HUDEP-2 (cell line): ENCODE measurements at regions not wholly inside any gene's neighbourhood (a gene's known extent, or its start where the extent isn't known, plus 50 kb on each side); places are given as distances from the start of the nearest gene placed in this dataset.
"Not testable (repeated sequence)": the region's sequence is repeated elsewhere in the genome, so short reads cannot be mapped to it uniquely, and the experiment has no call there.

Source experiments
- DNase-seq, 76 experiments: peaks; one replicate each; lab custom pipeline; 2025; ENCODE audit not compliant: unreplicated experiment in 76 of 76; lab: John Stamatoyannopoulos, UW

GRCh38 chr18:6566338-6566911 lies 151.7 kb upstream of the L3MBTL4 start:
- no peak for DNase-seq

GRCh38 chr18:6569813-6570212 lies 155.1 kb upstream of the L3MBTL4 start:
- no peak for DNase-seq

- no peak for DNase-seq
Observed at GRCh38 chr18:6570581-6571238, 156.0 kb upstream of the L3MBTL4 start.

GRCh38 chr18:6571239-6571602 lies 156.5 kb upstream of the L3MBTL4 start:
- DNase-seq, result no peak

GRCh38 chr18:6572192-6572591 lies 157.3 kb upstream of the ARHGAP28 start:
- not testable (repeated sequence) for DNase-seq

GRCh38 chr18:6574631-6575030 lies 154.9 kb upstream of the ARHGAP28 start:
- no peak for DNase-seq

- no peak for DNase-seq
Observed at GRCh38 chr18:6575908-6576307, 153.6 kb upstream of the ARHGAP28 start.

GRCh38 chr18:6576718-6577375 lies 152.7 kb upstream of the ARHGAP28 start:
- DNase-seq, result no peak

GRCh38 chr18:6578686-6579085 lies 150.8 kb upstream of the ARHGAP28 start:
- DNase-seq, result no peak

- DNase-seq, result no peak
Observed at GRCh38 chr18:6579486-6579885, 150.0 kb upstream of the ARHGAP28 start.

- DNase-seq, result no peak
Observed at GRCh38 chr18:6580401-6580800, 149.1 kb upstream of the ARHGAP28 start.

GRCh38 chr18:6589923-6590322 lies 139.6 kb upstream of the ARHGAP28 start:
- DNase-seq, result no peak

- no peak for DNase-seq
Observed at GRCh38 chr18:6590326-6590725, 139.2 kb upstream of the ARHGAP28 start.

GRCh38 chr18:6591491-6591890 lies 138.0 kb upstream of the ARHGAP28 start:
- DNase-seq, result no peak

- DNase-seq, result no peak
Observed at GRCh38 chr18:6592522-6592921, 137.0 kb upstream of the ARHGAP28 start.

- DNase-seq, result no peak
Observed at GRCh38 chr18:6593142-6593885, 136.2 kb upstream of the ARHGAP28 start.

- DNase-seq, result no peak
Observed at GRCh38 chr18:6595666-6596065, 133.8 kb upstream of the ARHGAP28 start.

GRCh38 chr18:6598657-6599056 lies 130.9 kb upstream of the ARHGAP28 start:
- no peak for DNase-seq

- no peak for DNase-seq
Observed at GRCh38 chr18:6600667-6601167, 128.8 kb upstream of the ARHGAP28 start.

GRCh38 chr18:6601241-6601640 lies 128.3 kb upstream of the ARHGAP28 start:
- no peak for DNase-seq

GRCh38 chr18:6602365-6602764 lies 127.2 kb upstream of the ARHGAP28 start:
- DNase-seq, result no peak
